Uterus (tissue), 2 donors: ENCODE measurements at regions not wholly inside any gene's neighbourhood (a gene's known extent, or its start where the extent isn't known, plus 50 kb on each side); places are given as distances from the start of the nearest gene placed in this dataset.

Experiments used
- POLR2A ChIP-seq, 2 donors: fragments of 450-650 bp; IDR thresholded peaks; one replicate each; pipeline ENCODE4 v1.6.1; 2016; ENCODE audit warnings: antibody characterized with exemption in 2 of 2, mild to moderate bottlenecking in 1 of 2, moderate library complexity in 1 of 2
- TF ChIP-seq, protein P1 (sequence below), 4 experiments: fragments of 200-600 bp in 2 of 4; fragments of 450-650 bp in 2 of 4; sonication (generic) in 2 of 4; IDR thresholded peaks; one replicate each; pipeline ENCODE4 v1.5.1; 2016 to 2019; ENCODE audit warnings: antibody characterized with exemption in 4 of 4, mild to moderate bottlenecking in 2 of 4, moderate library complexity in 1 of 4

- TF ChIP-seq POLR2A (IDR thresholded peaks at IDR 0.05): no peak
- TF ChIP-seq, protein P1, sequence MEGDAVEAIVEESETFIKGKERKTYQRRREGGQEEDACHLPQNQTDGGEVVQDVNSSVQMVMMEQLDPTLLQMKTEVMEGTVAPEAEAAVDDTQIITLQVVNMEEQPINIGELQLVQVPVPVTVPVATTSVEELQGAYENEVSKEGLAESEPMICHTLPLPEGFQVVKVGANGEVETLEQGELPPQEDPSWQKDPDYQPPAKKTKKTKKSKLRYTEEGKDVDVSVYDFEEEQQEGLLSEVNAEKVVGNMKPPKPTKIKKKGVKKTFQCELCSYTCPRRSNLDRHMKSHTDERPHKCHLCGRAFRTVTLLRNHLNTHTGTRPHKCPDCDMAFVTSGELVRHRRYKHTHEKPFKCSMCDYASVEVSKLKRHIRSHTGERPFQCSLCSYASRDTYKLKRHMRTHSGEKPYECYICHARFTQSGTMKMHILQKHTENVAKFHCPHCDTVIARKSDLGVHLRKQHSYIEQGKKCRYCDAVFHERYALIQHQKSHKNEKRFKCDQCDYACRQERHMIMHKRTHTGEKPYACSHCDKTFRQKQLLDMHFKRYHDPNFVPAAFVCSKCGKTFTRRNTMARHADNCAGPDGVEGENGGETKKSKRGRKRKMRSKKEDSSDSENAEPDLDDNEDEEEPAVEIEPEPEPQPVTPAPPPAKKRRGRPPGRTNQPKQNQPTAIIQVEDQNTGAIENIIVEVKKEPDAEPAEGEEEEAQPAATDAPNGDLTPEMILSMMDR (IDR thresholded peaks at IDR 0.05): no peak
Observed at GRCh38 chr1:221520250-221520649, 221.6 kb downstream of the DUSP10 start.
